ENCODE measurements at regions not wholly inside any gene's neighbourhood (a gene's known extent, or its start where the extent isn't known, plus 50 kb on each side); places are given as distances from the start of the nearest gene placed in this dataset.

DNA sequence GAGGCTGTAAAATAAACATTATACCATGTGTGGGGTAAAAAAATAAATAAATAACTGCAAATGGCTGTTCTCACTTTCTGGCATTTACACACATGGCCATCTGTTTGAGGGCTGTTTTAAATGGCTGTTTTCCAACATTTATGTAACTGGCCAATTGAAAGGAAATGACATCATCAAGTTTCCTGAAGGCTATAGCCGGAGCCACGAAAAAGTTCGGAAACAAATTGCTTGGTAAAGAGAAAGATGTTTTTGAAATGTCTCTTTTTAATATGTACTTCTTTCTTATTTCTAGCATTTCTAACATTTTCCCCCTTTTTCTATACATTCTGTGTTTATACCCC lies 95.4 kb upstream of the DAB2 start:
- no peak overlapping the region for H3K27ac ChIP-seq
- TF ChIP-seq, protein P1, sequence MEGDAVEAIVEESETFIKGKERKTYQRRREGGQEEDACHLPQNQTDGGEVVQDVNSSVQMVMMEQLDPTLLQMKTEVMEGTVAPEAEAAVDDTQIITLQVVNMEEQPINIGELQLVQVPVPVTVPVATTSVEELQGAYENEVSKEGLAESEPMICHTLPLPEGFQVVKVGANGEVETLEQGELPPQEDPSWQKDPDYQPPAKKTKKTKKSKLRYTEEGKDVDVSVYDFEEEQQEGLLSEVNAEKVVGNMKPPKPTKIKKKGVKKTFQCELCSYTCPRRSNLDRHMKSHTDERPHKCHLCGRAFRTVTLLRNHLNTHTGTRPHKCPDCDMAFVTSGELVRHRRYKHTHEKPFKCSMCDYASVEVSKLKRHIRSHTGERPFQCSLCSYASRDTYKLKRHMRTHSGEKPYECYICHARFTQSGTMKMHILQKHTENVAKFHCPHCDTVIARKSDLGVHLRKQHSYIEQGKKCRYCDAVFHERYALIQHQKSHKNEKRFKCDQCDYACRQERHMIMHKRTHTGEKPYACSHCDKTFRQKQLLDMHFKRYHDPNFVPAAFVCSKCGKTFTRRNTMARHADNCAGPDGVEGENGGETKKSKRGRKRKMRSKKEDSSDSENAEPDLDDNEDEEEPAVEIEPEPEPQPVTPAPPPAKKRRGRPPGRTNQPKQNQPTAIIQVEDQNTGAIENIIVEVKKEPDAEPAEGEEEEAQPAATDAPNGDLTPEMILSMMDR (conservative IDR thresholded peaks at IDR 0.05), result no peak
- no peak for TF ChIP-seq ZFX (IDR thresholded peaks at IDR 0.05)

- no peak for TF ChIP-seq ZFX (IDR thresholded peaks at IDR 0.05)
Measured at GRCh38 chr5:39519566-39520231, 94.9 kb upstream of the DAB2 start.

GRCh38 chr5:39519079-39519478 lies 94.3 kb upstream of the DAB2 start:
- H3K27ac ChIP-seq, result no peak overlapping the region
- no peak for TF ChIP-seq ZFX (IDR thresholded peaks at IDR 0.05)
- TF ChIP-seq, protein P1 (conservative IDR thresholded peaks at IDR 0.05), result no peak

More at GRCh38 chr5:39519566-39520231, 94.9 kb upstream of the DAB2 start:
- H3K27ac ChIP-seq, result no peak overlapping the region

DNA sequence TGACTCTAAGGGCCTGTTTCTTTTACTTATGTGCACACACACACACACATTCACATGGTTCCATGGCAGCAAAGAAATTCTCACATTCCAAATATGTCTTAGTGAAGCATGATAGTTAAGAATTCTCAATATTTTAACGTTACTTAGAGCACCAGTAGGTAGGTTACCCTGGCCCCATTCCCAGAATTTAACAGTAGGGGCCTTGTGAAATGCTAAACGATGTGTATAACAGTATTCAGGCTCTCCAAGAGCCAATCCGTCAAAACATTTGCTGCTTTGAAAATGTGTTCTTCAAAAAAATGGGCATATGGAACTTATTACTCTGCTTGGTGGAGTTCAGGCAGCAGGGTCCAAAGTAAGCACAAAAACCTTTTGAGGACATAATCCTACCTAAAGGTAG lies 93.7 kb upstream of the DAB2 start:
- TF ChIP-seq, protein P1 (conservative IDR thresholded peaks at IDR 0.05), result no peak
- TF ChIP-seq ZFX (IDR thresholded peaks at IDR 0.05), result no peak

GRCh38 chr5:39517800-39518199 lies 93.0 kb upstream of the DAB2 start:
- H3K27ac ChIP-seq, result no peak overlapping the region
- no peak for TF ChIP-seq ZFX (IDR thresholded peaks at IDR 0.05)
- TF ChIP-seq, protein P1 (conservative IDR thresholded peaks at IDR 0.05), result no peak

More for the DNA sequence above, 93.7 kb upstream of the DAB2 start:
- H3K27ac ChIP-seq, result no peak overlapping the region

- H3K27ac ChIP-seq, result no peak overlapping the region
- no peak for TF ChIP-seq ZFX (IDR thresholded peaks at IDR 0.05)
- TF ChIP-seq, protein P1 (conservative IDR thresholded peaks at IDR 0.05), result no peak
Measured at GRCh38 chr5:39515881-39516280, 91.1 kb upstream of the DAB2 start.

DNA sequence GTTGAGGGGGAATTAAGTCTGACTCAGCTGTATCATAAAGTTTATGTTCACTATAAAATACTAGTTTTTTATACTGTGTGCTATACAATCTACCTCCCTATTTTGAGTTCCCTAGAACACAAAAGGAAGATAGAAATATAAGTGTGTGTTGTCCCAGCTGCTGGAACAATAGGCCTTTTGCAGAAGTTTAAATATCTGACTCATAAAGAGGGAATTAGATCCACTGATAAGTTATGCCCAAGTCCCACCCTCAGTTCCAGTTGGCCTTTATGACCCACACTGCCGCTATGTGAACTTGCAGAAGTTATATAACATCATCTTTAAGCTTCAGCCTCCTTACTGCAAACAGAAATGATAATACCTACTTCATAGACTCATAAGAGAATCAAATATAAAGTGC lies 88.5 kb upstream of the DAB2 start:
- no peak overlapping the region for H3K27ac ChIP-seq
- TF ChIP-seq ZFX (IDR thresholded peaks at IDR 0.05), result no peak
- TF ChIP-seq, protein P1 (conservative IDR thresholded peaks at IDR 0.05), result no peak

- no peak overlapping the region for H3K27ac ChIP-seq
- TF ChIP-seq, protein P1 (conservative IDR thresholded peaks at IDR 0.05), result no peak
- TF ChIP-seq ZFX (IDR thresholded peaks at IDR 0.05), result no peak
Measured at GRCh38 chr5:39506211-39506610, 81.4 kb upstream of the DAB2 start.
